GM19025 (cell line): ENCODE measurements at regions not wholly inside any gene's neighbourhood (a gene's known extent, or its start where the extent isn't known, plus 50 kb on each side); places are given as distances from the start of the nearest gene placed in this dataset.

Experiments
- ATAC-seq: cut with Tn5 transposase; IDR thresholded peaks from one replicate; pipeline ENCODE4 v1.9.1; 2021; ENCODE audit warnings: mild to moderate bottlenecking, low read depth, moderate library complexity; ENCODE audit not compliant: unreplicated experiment

GRCh38 chr1:175866776-175867175 is 123.4 kb upstream of the TNR start:
- no peak for ATAC-seq

DNA sequence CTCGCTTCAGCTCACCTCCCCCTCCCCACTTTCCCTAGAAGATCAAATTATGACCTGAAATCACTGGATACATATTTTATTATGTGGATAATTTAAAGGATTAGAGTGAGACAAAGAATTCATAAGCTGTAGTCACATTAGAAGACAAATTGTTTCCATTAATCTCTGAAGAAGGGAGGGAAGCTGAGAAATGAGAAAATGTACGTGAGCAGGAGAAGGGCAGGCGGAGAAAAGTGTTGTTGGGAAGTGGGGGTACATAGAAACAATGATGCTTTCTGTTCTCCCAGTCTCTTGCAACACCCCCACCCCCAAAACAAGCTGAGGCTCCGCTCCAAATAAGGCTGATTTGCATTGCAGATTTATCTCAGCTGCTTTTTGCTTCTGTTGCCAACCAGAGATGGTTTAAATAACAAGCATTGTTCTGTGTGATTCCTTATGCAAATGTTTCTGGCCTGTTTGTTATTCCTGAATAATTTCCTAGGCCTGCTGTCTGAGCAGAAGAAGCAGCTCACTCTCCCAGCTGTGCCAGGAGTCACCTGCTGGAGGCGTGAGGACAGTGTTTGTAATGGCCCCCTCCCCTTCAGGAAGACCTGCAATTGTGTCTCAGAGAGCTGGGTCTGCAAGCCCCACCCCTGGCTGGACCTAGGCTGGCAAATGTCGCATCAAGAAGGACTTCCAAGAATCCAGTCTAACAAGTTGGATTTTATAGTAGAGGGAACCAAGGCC is 121.8 kb upstream of the TNR start:
- no peak for ATAC-seq

DNA sequence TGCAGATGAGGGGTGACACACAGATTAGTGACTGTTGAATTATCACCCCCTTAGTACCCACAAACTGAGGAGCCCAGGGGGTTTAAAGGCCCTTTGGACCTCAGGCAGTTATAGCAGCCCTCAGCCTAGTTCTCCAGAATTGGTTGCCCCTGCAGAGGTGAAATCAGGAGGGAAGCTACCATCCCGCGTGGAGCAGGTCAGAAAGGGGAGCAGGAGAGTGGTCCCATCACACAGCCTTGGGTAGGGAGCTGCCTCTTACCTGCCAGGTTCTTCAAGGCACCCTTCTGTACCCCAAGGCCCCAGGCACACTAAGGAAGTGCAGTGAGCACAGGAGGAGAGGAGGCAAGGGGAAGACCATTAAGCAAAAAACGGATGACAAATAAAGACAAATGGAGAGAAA is 121.2 kb upstream of the TNR start:
- ATAC-seq: no peak

- ATAC-seq: no peak
These were observed 120.8 kb upstream of the TNR start for GRCh38 chr1:175864183-175864582.

DNA sequence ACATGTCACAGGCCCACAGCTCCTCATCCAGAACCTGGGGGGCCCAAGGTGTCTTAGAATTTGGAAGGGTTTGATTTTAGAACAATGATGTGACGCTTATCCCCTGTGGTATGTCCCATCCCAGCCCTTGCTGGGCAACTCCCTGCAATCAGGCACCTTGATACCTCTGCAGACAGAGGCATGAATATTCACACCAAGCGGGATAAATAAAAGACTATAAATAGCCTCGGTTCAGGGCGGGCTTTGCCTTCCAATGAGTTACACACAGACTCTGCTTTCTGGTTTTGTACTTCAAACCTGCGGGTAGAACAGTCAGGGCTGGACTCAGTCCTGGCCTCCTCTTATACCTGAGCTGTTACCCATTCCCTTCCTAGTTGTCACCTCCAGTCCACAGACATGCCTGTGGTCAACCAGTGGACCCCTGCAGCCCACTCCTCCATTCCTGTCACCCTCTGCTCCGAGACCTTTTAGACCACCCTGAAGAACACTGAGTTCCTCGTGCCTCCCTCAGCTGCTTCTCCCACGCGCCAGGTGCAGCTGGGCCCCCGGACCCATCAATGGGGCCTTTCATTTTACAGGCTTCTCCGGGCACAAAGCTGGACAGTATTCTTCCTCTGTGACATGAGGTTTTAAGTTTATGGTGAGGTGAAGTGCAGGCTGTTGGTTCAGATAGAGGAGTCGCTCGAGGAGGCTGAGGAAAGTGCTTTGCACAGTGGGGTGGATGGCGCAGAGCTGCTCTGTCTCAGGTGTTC is 120.1 kb upstream of the TNR start:
- no peak for ATAC-seq

- no peak for ATAC-seq
These were observed 119.0 kb upstream of the TNR start for GRCh38 chr1:175862408-175862807.

- ATAC-seq: no peak
These were observed 118.4 kb upstream of the TNR start for GRCh38 chr1:175861626-175862367.

DNA sequence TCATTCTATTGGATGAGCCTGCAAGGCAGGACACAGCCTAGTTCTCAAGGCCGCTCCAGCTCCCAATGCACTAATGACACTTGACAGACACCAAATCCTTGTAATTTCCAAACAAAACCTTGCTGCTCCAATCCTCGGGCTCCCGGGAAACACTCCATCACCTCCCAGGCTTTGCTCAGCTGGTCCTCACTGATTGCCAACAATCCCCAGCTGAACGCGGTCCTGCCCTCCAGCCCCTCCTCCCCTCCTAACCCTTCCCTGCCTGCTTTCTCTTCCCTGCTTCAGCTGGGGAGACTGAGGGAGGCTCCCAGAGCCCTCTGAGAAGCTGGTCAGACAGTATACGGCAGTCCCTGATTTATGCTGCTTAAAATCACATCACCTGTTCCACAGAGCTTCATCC is 114.4 kb upstream of the TNR start:
- no peak for ATAC-seq

GRCh38 chr1:175853681-175854080 is 110.3 kb upstream of the TNR start:
- ATAC-seq: no peak

DNA sequence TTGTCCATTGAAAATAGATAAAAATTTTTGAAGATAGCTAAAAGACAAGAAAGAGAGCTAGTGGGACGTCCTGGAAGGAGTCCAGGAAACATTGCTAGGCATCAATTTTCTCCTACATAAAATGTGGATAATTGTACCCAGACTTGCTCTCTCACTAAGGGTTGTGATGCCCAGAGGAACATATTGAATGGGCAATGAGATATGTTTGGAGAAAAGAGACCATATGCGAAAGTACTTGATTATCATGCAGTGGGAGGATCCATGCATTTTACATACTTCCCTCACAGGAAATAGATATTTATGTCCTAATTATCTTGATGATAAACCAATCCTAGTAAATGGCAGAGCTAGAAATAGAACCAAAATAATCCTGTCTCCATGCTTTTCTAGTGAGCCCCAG is 108.4 kb upstream of the TNR start:
- no peak for ATAC-seq

DNA sequence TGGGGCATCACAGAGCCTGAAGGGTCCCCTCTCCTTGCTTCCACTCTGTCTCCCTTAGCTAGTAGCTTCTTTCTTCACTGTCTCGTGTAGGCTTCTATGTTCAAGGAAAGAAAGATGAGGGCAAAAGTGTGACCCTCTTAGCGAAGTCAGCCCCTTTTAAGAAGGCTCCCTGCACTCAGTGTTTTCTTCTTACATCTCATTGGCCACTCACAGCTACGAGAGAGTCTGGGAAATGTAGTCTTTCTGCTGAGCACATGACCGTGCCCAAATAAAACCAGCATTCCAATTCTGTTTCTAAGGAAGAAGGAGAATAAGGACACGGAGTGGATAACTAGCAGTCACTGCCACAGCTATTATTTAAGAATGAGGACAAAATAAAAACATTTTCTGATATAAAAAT is 104.9 kb upstream of the TNR start:
- ATAC-seq: no peak

DNA sequence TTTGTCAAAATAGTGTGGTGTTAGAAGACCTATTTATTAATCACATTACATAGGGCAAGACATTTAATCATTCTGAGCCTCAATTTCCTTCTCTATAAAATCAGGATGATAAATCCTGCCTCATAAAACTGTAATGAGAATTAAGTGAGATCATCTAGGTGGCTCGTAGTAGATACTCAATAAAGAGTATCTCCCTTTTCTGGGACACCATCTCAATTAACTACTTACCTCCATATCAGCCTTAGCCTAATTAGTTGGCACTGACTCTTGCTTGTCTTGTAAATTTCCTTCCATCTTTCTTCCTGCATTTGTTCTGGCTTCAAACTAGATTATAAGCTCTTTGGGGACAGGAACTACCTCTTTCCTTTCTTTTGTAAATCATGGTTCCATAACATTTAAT is 102.6 kb upstream of the TNR start:
- ATAC-seq: no peak

DNA sequence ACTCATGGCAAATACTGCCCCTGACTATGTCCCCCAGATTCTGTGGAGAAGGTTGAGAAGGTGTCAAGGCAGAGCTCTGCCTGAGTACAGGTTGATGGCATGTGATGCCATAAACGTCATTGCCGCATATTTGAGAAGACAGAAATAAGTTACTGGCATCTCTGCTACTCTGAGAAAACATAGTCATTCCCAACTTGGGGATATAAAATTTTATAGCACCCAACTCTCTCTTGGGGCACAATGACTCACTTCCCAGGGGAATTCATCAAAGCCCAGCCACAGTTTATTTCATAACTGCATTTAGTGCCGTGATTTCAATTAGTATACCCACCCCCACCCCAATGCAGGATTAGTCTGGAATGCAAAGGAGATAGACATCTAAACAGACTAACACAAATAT is 101.9 kb upstream of the TNR start:
- ATAC-seq: no peak

- ATAC-seq: no peak
These were observed 101.5 kb upstream of the TNR start for GRCh38 chr1:175844877-175845276.

GRCh38 chr1:175842550-175842949 is 99.2 kb upstream of the TNR start:
- no peak for ATAC-seq

GRCh38 chr1:175841738-175842187 is 98.4 kb upstream of the TNR start:
- ATAC-seq: no peak

DNA sequence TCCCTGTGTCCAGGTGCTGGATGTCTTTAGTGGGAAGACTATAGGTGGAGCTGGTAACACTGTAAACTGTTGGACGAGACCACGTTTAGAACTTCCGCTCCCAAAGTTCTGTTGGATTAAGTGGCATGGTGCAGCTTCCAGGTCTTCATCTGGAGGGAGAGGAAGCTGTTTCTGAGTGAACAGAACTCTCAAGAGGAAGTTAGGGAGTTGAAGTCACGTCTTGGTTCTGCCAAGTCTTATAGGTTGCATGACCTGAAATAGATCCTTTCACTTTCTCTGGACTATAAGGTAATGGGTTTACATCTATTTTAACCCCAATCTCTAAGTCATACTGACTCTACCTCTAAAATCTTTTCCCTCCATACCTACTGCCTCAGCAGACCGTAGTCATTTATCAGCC is 97.4 kb upstream of the TNR start:
- no peak for ATAC-seq

GRCh38 chr1:175839779-175840669 is 96.6 kb upstream of the TNR start:
- no peak for ATAC-seq

GRCh38 chr1:175834597-175834996 is 91.2 kb upstream of the TNR start:
- no peak for ATAC-seq

DNA sequence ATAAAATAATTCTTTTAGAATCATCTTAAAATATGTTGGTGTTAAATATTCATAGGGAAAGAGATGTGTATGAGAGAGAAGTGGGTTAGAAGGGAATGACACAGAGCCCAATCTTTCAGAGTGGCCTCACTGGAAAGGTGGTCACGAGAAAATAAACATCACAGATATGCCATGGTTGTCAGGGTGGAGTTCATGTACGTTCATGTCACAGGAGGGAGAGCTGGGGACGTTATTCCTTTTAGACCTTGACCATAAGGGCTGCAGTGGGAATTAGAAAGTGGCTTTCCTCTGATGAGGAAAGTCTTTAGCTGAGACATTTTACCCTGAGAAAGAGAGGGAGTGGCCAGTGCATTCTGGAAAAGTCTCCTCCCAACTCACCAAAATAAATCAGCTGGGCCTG is 90.6 kb upstream of the TNR start:
- no peak for ATAC-seq
